Upper lobe of right lung (tissue), 1 donor: ENCODE measurements at regions not wholly inside any gene's neighbourhood (a gene's known extent, or its start where the extent isn't known, plus 50 kb on each side); places are given as distances from the start of the nearest gene placed in this dataset.

Experiments used
- ATAC-seq: fragments of 200-7000 bp; cut with Tn5 transposase; one replicate; pipeline ENCODE4 v1.9.1; 2020; ENCODE audit warnings: mild to moderate bottlenecking, moderate library complexity
- DNase-seq: peaks from one replicate; pipeline ENCODE4 v3.0.0-alpha.2; 2020
- H3K27ac ChIP-seq: fragments of 200-600 bp; one replicate; pipeline ENCODE4 v1.8.0; 2022
- H3K27me3 ChIP-seq: fragments of 200-600 bp; one replicate; pipeline ENCODE4 v1.8.0; 2022; ENCODE audit warnings: mild to moderate bottlenecking
- H3K36me3 ChIP-seq: fragments of 200-600 bp; one replicate; pipeline ENCODE4 v1.8.0; 2022
- H3K4me1 ChIP-seq: fragments of 200-600 bp; one replicate; pipeline ENCODE4 v1.8.0; 2022
- H3K4me3 ChIP-seq: fragments of 200-600 bp; one replicate; pipeline ENCODE4 v1.8.0; 2022; ENCODE audit warnings: mild to moderate bottlenecking
- H3K9me3 ChIP-seq: fragments of 200-600 bp; one replicate; pipeline ENCODE4 v1.8.0; 2022
- intact Hi-C: fragments of 100-400 bp; cut with DNase I; formaldehyde crosslinking; loops from one replicate; pipeline ENCODE4 v1.11.0; 2022
- TF ChIP-seq, protein P1 (sequence below): fragments of 200-600 bp; IDR thresholded peaks from one replicate; pipeline ENCODE4 v1.8.0; 2022; ENCODE audit warnings: antibody characterized with exemption
- donor health status: DM: no; HTN: yes; CAD: no; lungs with severe emphysema.

DNA sequence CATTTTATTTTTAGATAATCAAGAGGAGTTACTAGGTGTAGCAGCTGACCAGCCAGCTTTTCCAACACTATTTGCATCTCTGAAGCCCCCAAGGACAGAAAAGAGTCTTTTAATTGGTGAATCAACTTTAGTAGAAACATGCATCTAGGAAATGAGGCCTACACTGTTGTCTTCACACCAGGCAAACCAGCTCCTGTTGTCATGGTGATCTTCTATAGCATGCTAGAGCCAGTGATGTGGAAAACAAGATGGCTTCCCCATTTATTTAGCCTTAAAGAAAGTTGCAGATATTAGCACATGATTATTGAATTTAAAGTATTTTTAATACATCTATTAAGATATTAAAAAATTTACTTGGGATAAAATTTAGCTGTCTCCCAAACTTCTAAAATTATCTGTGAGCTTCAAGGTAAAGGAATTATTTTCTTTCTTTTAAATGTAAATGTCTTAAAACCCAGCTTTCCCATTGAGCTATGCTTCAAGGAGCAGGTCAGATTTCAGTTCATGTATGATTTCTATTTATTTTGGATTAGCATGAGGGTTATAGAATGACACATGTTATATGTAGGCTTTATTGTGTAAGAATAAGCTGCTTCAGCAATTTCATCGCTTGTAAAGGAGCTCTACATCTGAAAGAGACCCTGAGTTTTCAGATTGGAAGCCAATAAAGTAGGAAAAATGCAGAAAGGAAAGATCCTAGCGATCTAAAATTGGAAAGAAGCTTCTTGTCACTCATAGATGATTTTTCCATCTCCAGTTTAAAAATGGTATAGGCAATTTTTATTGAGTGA lies 564.9 kb upstream of the CITED2 start:
- DNase-seq, result no peak
- no peak overlapping the region for H3K27ac ChIP-seq
- H3K4me1 ChIP-seq, result peaks cover 8% of the 10 kb centered on the region
- H3K9me3 ChIP-seq, result no peaks in the 10 kb centered on the region
- H3K36me3 ChIP-seq, result no peaks in the 10 kb centered on the region
- no peak for ATAC-seq
- no peak overlapping the region for H3K4me3 ChIP-seq
- intact Hi-C loops, result no loop called here
- TF ChIP-seq, protein P1, sequence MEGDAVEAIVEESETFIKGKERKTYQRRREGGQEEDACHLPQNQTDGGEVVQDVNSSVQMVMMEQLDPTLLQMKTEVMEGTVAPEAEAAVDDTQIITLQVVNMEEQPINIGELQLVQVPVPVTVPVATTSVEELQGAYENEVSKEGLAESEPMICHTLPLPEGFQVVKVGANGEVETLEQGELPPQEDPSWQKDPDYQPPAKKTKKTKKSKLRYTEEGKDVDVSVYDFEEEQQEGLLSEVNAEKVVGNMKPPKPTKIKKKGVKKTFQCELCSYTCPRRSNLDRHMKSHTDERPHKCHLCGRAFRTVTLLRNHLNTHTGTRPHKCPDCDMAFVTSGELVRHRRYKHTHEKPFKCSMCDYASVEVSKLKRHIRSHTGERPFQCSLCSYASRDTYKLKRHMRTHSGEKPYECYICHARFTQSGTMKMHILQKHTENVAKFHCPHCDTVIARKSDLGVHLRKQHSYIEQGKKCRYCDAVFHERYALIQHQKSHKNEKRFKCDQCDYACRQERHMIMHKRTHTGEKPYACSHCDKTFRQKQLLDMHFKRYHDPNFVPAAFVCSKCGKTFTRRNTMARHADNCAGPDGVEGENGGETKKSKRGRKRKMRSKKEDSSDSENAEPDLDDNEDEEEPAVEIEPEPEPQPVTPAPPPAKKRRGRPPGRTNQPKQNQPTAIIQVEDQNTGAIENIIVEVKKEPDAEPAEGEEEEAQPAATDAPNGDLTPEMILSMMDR, result no peak
- H3K27me3 ChIP-seq, result no peaks in the 10 kb centered on the region

DNA sequence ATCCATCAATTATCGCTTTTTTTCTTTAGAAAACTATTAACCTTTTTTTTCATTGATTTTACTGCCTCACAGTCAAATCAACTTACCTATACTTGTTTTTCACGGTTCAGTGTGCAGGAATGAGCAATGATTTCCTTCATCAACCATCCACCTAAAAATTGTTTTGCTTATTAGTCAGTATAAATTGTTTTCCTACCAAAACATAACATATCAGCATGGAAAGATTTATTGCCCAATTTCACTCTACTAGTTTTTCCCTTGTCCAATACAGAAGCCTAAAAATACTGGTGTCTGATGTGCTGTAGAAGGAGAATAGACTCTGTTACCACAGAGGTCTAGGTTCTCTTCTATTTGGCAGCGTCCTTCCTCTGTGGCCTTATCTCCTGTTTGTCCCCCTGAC lies 558.2 kb upstream of the CITED2 start:
- Histone ChIP-seq H3K4me1 (no peaks in the 10 kb centered on the region), H3K9me3 (no peaks in the 10 kb centered on the region), H3K4me3 (no peak overlapping the region), H3K36me3 (no peaks in the 10 kb centered on the region), H3K27me3 (no peaks in the 10 kb centered on the region), H3K27ac (no peak overlapping the region)
- DNase-seq (no peak), ATAC-seq (no peak)
- intact Hi-C loops, result no loop called here
- TF ChIP-seq, protein P1, result no peak

DNA sequence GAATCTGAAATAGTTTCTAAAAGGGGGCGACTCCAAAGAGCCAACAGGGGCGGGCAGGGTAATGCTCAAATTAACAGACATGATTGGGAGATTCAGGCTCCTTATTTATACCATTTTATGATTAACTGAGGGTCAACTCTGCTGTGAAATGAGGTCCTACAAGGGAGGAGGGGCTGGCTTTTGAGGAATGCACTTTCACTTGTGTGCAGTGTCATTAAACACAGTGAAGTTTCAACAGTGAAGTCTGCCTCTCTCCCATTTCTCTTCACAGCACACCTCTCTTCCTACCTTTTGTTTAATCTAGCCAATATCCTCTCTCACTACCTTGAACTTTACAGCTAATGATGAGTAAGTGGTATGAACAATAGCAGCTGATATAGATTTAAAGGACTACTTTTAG lies 557.3 kb upstream of the CITED2 start:
- no peak overlapping the region for H3K27ac ChIP-seq
- intact Hi-C loops, result no loop called here
- no peaks in the 10 kb centered on the region for H3K4me1 ChIP-seq
- no peaks in the 10 kb centered on the region for H3K36me3 ChIP-seq
- ATAC-seq (no peak), DNase-seq (no peak)
- H3K27me3 ChIP-seq, result no peaks in the 10 kb centered on the region
- H3K4me3 ChIP-seq, result no peak overlapping the region
- no peaks in the 10 kb centered on the region for H3K9me3 ChIP-seq
- TF ChIP-seq, protein P1, result no peak

DNA sequence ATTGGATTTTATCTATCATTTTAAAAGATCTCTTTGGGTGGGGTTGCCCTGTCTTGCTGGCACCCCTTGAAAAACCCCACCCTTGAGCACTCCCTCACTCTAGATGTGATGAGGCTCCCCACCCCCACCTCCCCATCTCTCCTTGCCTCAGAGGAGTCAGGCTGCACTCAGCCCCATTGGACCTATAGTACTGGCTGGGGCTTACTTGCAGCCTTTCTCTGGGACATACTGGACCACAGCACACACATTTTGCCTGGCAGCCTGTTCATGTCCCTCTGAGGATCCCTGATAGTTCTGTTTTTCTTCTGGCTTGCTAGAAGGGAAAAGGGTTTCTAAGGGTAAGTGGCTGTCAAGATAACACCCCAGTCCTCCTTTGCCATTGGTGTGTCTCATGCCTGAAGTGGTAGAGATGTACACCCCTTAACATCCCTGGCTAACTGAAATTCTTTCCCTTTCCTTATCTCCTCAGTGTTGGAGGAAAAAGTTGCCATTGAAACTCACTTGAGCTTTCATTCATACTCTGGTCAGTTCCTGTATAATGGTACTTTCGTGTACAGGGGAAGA lies 553.4 kb upstream of the CITED2 start:
- Histone ChIP-seq H3K27me3 (no peaks in the 10 kb centered on the region), H3K27ac (no peak overlapping the region), H3K36me3 (no peaks in the 10 kb centered on the region), H3K4me1 (no peaks in the 10 kb centered on the region), H3K4me3 (no peak overlapping the region), H3K9me3 (no peaks in the 10 kb centered on the region)
- intact Hi-C loops, result no loop called here
- ATAC-seq, result no peak
- TF ChIP-seq, protein P1, result no peak
- DNase-seq, result no peak

DNA sequence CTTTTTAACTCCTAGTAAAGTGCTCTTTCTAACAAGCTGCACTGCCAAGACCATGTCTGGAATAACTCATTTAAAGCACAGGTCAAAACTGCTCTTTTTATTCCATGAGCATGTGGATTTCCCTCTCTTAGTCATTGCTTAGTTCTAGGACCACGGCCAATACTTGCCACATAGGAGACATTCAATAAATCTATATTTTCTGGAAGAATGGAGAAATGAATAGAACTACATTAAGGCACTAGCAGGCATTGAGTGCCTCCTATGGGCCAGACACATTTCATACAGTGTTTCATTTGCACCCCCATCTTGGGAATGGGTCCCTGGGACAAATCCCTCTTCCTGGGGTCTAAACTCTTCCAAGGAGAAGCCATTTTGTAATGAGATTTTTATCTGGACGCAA lies 552.8 kb upstream of the CITED2 start:
- no peaks in the 10 kb centered on the region for H3K9me3 ChIP-seq
- ATAC-seq (peak; percentile 77), DNase-seq (no peak)
- H3K4me1 ChIP-seq, result no peaks in the 10 kb centered on the region
- intact Hi-C loops, result no loop called here
- H3K27ac ChIP-seq, result no peak overlapping the region
- H3K36me3 ChIP-seq, result no peaks in the 10 kb centered on the region
- H3K4me3 ChIP-seq, result no peak overlapping the region
- no peaks in the 10 kb centered on the region for H3K27me3 ChIP-seq
- TF ChIP-seq, protein P1, result peak; percentile 30
